ENCODE measurements at regions not wholly inside any gene's neighbourhood (a gene's known extent, or its start where the extent isn't known, plus 50 kb on each side); places are given as distances from the start of the nearest gene placed in this dataset.

DNA sequence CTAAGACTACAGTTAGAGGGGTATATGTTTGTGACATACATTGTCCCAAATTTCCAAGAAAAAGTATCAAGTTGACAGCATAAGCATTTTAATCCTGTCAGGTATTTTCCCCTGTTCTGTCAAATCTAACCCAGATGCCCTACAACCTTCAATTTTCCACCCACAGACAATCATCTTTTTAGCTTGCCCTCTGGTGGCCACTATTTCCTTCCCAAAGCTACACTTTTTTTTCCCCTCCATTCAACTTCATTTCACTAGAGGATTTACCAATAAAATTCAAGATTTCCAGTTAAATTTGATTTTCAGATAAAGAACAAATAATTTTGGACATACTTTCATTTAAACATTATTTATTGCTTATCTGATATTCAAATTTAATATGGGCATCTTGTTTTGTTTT, 286.6 kb downstream of the TENT5A start:
- no peak overlapping the region for H3K27ac Mint-ChIP-seq
- DNase-seq (ENCODE audit: low spot score) (no peak), ATAC-seq (no peak)
- TF ChIP-seq FOXK1 (CRISPR knock-in tag; IDR thresholded peaks at IDR 0.05), result no peak
- TF ChIP-seq, protein P1, sequence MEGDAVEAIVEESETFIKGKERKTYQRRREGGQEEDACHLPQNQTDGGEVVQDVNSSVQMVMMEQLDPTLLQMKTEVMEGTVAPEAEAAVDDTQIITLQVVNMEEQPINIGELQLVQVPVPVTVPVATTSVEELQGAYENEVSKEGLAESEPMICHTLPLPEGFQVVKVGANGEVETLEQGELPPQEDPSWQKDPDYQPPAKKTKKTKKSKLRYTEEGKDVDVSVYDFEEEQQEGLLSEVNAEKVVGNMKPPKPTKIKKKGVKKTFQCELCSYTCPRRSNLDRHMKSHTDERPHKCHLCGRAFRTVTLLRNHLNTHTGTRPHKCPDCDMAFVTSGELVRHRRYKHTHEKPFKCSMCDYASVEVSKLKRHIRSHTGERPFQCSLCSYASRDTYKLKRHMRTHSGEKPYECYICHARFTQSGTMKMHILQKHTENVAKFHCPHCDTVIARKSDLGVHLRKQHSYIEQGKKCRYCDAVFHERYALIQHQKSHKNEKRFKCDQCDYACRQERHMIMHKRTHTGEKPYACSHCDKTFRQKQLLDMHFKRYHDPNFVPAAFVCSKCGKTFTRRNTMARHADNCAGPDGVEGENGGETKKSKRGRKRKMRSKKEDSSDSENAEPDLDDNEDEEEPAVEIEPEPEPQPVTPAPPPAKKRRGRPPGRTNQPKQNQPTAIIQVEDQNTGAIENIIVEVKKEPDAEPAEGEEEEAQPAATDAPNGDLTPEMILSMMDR (IDR thresholded peaks at IDR 0.05), result peak; percentile 40
- CTCF ChIA-PET, result interaction anchor here (0.8 to 1.0 kb wide), 3 partner anchors 17 to 22 kb away, joined by 3 read pairs; no protein-coding TSS in a partner anchor
- peaks cover 23% of the 10 kb centered on the region for H3K9me3 Mint-ChIP-seq
- no peak overlapping the region for H3K4me3 Mint-ChIP-seq
- H3K36me3 Mint-ChIP-seq, result peaks cover 3% of the 10 kb centered on the region; the same call in 1 of the 2 replicates
- no peaks in the 10 kb centered on the region for H3K27me3 Mint-ChIP-seq (ENCODE audit: low read depth)
- POLR2A ChIA-PET, result no interaction called here
- H3K4me1 Mint-ChIP-seq, result no peaks in the 10 kb centered on the region

DNA sequence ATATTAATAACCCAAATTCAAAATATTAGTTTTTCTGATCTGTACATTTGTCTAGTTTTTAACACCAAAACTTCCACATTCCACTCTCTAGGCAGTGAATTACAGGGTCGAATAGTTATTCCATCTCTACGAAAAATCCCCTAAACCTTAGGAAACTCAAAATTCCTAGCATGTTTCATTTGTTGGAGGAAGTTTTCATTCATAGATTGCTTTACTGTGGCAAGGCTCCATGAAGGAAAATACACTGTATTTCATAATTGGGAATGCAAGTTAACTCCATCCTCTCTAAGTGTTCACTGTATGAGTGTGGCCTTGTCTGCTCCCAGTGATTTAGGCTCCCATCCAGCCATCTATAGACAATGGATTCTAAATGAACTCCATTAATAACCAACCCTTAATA, 296.1 kb downstream of the TENT5A start:
- TF ChIP-seq, protein P2, sequence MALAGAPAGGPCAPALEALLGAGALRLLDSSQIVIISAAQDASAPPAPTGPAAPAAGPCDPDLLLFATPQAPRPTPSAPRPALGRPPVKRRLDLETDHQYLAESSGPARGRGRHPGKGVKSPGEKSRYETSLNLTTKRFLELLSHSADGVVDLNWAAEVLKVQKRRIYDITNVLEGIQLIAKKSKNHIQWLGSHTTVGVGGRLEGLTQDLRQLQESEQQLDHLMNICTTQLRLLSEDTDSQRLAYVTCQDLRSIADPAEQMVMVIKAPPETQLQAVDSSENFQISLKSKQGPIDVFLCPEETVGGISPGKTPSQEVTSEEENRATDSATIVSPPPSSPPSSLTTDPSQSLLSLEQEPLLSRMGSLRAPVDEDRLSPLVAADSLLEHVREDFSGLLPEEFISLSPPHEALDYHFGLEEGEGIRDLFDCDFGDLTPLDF (CRISPR knock-in tag; IDR thresholded peaks at IDR 0.05), result no peak
- TF ChIP-seq NR3C1 (CRISPR knock-in tag; conservative IDR thresholded peaks at IDR 0.05; ENCODE audit: low read depth) (no peak), ESRRA (CRISPR knock-in tag; IDR thresholded peaks at IDR 0.05; ENCODE audit: borderline replicate concordance) (no peak), NFATC4 (CRISPR knock-in tag; IDR thresholded peaks at IDR 0.05) (no peak), FOXP1 (CRISPR knock-in tag; IDR thresholded peaks at IDR 0.05; ENCODE audit: borderline replicate concordance) (no peak), NFE2L1 (CRISPR knock-in tag; IDR thresholded peaks at IDR 0.05) (no peak), KAT7 (CRISPR knock-in tag; IDR thresholded peaks at IDR 0.05; ENCODE audit: borderline replicate concordance) (no peak), MXD4 (CRISPR knock-in tag; IDR thresholded peaks at IDR 0.05; ENCODE audit: borderline replicate concordance) (no peak)
- TF ChIP-seq, protein P3, sequence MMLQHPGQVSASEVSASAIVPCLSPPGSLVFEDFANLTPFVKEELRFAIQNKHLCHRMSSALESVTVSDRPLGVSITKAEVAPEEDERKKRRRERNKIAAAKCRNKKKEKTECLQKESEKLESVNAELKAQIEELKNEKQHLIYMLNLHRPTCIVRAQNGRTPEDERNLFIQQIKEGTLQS (CRISPR knock-in tag; conservative IDR thresholded peaks at IDR 0.05), result no peak
- TF ChIP-seq, protein P4, sequence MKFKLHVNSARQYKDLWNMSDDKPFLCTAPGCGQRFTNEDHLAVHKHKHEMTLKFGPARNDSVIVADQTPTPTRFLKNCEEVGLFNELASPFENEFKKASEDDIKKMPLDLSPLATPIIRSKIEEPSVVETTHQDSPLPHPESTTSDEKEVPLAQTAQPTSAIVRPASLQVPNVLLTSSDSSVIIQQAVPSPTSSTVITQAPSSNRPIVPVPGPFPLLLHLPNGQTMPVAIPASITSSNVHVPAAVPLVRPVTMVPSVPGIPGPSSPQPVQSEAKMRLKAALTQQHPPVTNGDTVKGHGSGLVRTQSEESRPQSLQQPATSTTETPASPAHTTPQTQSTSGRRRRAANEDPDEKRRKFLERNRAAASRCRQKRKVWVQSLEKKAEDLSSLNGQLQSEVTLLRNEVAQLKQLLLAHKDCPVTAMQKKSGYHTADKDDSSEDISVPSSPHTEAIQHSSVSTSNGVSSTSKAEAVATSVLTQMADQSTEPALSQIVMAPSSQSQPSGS (CRISPR knock-in tag; IDR thresholded peaks at IDR 0.05; ENCODE audit: borderline replicate concordance, low read depth), result no peak
- TF ChIP-seq, protein P5, sequence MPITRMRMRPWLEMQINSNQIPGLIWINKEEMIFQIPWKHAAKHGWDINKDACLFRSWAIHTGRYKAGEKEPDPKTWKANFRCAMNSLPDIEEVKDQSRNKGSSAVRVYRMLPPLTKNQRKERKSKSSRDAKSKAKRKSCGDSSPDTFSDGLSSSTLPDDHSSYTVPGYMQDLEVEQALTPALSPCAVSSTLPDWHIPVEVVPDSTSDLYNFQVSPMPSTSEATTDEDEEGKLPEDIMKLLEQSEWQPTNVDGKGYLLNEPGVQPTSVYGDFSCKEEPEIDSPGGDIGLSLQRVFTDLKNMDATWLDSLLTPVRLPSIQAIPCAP (CRISPR knock-in tag; IDR thresholded peaks at IDR 0.05), result no peak
- TF ChIP-seq, protein P6, sequence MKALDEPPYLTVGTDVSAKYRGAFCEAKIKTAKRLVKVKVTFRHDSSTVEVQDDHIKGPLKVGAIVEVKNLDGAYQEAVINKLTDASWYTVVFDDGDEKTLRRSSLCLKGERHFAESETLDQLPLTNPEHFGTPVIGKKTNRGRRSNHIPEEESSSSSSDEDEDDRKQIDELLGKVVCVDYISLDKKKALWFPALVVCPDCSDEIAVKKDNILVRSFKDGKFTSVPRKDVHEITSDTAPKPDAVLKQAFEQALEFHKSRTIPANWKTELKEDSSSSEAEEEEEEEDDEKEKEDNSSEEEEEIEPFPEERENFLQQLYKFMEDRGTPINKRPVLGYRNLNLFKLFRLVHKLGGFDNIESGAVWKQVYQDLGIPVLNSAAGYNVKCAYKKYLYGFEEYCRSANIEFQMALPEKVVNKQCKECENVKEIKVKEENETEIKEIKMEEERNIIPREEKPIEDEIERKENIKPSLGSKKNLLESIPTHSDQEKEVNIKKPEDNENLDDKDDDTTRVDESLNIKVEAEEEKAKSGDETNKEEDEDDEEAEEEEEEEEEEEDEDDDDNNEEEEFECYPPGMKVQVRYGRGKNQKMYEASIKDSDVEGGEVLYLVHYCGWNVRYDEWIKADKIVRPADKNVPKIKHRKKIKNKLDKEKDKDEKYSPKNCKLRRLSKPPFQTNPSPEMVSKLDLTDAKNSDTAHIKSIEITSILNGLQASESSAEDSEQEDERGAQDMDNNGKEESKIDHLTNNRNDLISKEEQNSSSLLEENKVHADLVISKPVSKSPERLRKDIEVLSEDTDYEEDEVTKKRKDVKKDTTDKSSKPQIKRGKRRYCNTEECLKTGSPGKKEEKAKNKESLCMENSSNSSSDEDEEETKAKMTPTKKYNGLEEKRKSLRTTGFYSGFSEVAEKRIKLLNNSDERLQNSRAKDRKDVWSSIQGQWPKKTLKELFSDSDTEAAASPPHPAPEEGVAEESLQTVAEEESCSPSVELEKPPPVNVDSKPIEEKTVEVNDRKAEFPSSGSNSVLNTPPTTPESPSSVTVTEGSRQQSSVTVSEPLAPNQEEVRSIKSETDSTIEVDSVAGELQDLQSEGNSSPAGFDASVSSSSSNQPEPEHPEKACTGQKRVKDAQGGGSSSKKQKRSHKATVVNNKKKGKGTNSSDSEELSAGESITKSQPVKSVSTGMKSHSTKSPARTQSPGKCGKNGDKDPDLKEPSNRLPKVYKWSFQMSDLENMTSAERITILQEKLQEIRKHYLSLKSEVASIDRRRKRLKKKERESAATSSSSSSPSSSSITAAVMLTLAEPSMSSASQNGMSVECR (CRISPR knock-in tag; IDR thresholded peaks at IDR 0.05; ENCODE audit: borderline replicate concordance), result no peak
- DNase-seq (ENCODE audit: low spot score) (no peak), ATAC-seq (no peak)
- ChIA-PET POLR2A (no interaction called here), CTCF (no interaction called here)
- H3K27me3 Mint-ChIP-seq (ENCODE audit: low read depth), result no peaks in the 10 kb centered on the region
- H3K27ac Mint-ChIP-seq, result no peak overlapping the region
- H3K4me1 Mint-ChIP-seq, result no peaks in the 10 kb centered on the region
- H3K9me3 Mint-ChIP-seq, result peaks cover 16% of the 10 kb centered on the region
- H3K36me3 Mint-ChIP-seq, result peaks cover under 1% of the 10 kb centered on the region; the same call in 1 of the 2 replicates
- no peak overlapping the region for H3K4me3 Mint-ChIP-seq

Data from WTC11 (cell line).